Activated CD4-positive, alpha-beta T cell treated with anti-CD3 and anti-CD28 coated beads, Interleukin-2, amount 10 ng/mL, durations not matched to agents 24 days and 14 days (primary cell): ENCODE measurements at regions not wholly inside any gene's neighbourhood (a gene's known extent, or its start where the extent isn't known, plus 50 kb on each side); places are given as distances from the start of the nearest gene placed in this dataset.
A peak's percentile ranks its signal among the peaks of the same experiment; 100 is the strongest.

Experiments used
- DNase-seq: peaks from one replicate; pipeline ENCODE4 v3.0.0; 2022
- H3K27ac Mint-ChIP-seq: one replicate; pipeline ENCODE4 v1.8.0; 2022; ENCODE audit warnings: mild to moderate bottlenecking, mixed read lengths
- H3K27me3 Mint-ChIP-seq: one replicate; pipeline ENCODE4 v1.8.0; 2022; ENCODE audit warnings: mixed read lengths
- H3K36me3 Mint-ChIP-seq: one replicate; pipeline ENCODE4 v1.8.0; 2022; ENCODE audit warnings: low read depth, mild to moderate bottlenecking, mixed read lengths
- H3K4me1 Mint-ChIP-seq: one replicate; pipeline ENCODE4 v1.8.0; 2021; ENCODE audit warnings: mixed read lengths
- H3K4me3 Mint-ChIP-seq: one replicate; pipeline ENCODE4 v1.8.0; 2022; ENCODE audit warnings: mild to moderate bottlenecking, moderate library complexity, mixed read lengths
- H3K9me3 Mint-ChIP-seq: one replicate; pipeline ENCODE4 v1.8.0; 2021; ENCODE audit warnings: mixed read lengths
- intact Hi-C: fragments of 100-400 bp; cut with micrococcal nuclease; formaldehyde crosslinking; loops from one replicate; pipeline ENCODE4 v1.15.1; 2023

DNA sequence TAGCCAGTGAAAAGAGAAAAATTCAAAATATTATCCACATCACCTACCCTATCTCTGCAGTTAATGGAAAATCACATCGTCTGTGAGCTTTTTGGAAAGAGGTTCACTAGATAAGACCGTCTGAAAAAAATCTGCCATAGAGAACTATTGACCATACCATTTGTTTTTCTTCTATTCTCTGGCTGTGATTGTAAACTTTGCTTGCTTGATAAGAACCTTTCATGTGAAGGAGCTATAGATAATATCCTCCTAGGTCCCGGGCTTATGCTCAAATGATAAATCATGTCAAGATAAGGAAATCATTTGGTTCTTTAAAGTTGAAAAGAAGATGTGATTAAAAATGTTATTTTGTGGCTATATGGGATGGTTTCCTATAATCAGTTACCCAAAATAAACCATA is 369.9 kb downstream of the SIPA1L2 start:
- intact Hi-C loops: no loop called here
- peaks cover 12% of the 10 kb centered on the region for H3K27me3 Mint-ChIP-seq
- no peaks in the 10 kb centered on the region for H3K9me3 Mint-ChIP-seq
- H3K36me3 Mint-ChIP-seq: no peaks in the 10 kb centered on the region
- H3K4me3 Mint-ChIP-seq: no peak overlapping the region
- H3K27ac Mint-ChIP-seq: no peak overlapping the region
- H3K4me1 Mint-ChIP-seq: no peaks in the 10 kb centered on the region
- no peak for DNase-seq

DNA sequence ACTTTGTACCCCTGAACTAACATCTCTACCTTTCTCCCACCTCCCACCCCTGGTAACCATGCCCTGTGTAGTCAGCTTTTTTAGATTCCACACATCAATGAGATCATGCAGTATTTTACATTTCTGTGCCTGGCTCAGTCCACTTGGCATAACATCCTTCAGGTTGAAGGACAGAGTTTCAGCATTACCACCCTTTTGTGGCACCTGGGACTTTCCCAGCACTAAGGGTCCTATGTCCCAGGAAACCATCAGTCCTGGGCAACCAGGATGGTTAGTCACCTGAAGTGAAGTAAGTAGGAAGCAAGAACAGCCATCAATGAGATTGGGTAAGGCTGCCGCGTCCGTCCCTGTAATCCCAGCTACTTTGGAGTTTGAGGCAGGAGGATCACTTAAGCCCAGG is 370.6 kb downstream of the SIPA1L2 start:
- intact Hi-C loops: no loop called here
- Mint-ChIP-seq H3K27ac (no peak overlapping the region), H3K27me3 (peaks cover 12% of the 10 kb centered on the region), H3K4me3 (no peak overlapping the region), H3K4me1 (no peaks in the 10 kb centered on the region), H3K36me3 (no peaks in the 10 kb centered on the region), H3K9me3 (no peaks in the 10 kb centered on the region)
- no peak for DNase-seq

DNA sequence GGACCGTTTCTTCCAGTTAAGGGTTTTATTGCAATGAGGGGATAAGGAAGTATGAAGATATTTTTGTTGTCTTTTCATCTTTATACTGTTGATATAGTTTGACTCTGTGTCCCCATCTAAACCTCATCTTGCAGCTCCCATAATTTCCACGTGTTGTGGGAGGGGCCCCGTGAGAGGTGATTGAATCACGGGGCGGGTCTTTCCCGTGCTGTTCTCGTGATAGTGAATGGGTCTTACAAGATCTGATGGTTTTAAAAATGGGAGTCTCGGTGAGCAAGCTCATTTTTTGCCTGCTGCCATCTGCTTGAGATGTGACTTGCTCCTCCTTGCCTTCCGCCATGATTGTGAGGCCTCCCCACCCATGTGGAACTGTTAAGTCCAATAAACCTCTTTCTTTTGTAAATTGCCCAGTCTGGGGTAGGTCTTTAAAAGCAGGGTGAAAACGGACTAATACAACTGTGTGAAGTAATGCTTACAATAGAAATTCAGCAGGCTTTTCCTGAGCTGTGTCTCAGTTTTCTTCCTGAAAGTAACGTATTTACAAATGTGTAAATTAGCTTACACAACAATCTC is 377.3 kb downstream of the SIPA1L2 start:
- DNase-seq: no peak
- no peaks in the 10 kb centered on the region for H3K36me3 Mint-ChIP-seq
- peaks cover 28% of the 10 kb centered on the region for H3K27me3 Mint-ChIP-seq
- H3K27ac Mint-ChIP-seq: no peak overlapping the region
- intact Hi-C loops: no loop called here
- H3K9me3 Mint-ChIP-seq: no peaks in the 10 kb centered on the region
- peaks cover 4% of the 10 kb centered on the region for H3K4me1 Mint-ChIP-seq
- no peak overlapping the region for H3K4me3 Mint-ChIP-seq

DNA sequence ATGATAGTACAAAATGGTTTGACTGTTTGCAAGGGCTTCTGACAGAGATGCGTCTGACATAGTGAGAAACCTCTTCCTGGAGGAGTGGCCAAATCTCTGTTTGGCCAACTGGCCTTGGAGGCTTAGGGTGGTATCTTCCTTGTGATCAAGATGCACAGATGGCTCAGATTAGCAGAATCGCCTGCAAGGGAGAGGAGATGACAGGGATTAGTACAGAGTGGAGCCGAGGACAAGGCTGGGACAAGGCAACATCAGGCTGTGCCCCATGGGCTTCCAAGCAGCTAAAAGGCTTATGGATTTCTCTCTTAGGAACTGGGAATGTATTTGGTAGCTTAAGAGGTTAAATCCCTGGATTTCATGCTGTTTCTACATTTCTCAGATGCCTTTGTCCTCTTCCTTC is 379.1 kb downstream of the SIPA1L2 start:
- Mint-ChIP-seq H3K4me3 (no peak overlapping the region), H3K27ac (no peak overlapping the region), H3K36me3 (no peaks in the 10 kb centered on the region), H3K4me1 (peaks cover 4% of the 10 kb centered on the region), H3K9me3 (no peaks in the 10 kb centered on the region), H3K27me3 (peaks cover 38% of the 10 kb centered on the region)
- DNase-seq: no peak
- intact Hi-C loops: no loop called here

DNA sequence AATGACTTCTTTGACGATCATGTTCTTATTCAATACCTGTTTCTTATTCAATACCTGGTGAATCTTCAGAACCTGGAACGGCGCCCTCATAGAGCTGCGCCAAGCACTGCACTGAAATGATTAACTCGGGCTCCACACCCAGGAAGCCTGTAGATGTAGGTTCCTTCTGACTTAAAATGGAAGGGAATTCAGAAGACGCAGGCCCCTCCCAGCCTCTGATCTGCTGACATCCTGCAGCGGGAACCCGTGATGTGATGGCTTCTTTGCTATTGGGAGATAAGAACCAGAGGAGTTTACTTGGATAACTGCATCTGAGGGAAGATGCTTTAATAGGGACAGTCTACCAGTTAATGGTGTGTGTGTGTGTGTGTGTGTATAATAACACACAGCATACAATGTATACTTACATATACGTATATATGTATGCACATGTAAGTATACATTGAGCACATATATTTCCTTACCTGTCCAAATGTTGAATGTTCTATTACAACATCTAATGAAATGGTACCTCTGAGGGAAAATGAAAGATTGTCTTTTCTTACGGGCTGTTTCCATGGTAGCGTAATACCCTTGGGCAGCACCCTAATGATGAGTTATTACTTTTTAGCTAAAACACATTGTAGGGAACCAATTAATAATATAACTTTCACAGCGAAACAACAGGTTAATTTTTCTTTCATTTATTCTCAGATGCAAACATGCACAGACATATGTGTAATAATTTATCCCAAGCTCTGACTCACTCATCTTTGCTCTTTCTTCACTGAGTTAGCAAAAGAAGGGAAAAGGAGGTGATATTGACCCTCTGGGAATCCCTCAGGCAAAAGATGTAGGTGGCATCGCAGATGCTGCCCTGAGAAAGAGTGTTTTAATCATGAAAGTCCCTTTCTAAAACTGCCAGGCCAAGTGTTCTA is 379.8 kb downstream of the SIPA1L2 start:
- no peaks in the 10 kb centered on the region for H3K9me3 Mint-ChIP-seq
- peaks cover 39% of the 10 kb centered on the region for H3K27me3 Mint-ChIP-seq
- peaks cover 4% of the 10 kb centered on the region for H3K4me1 Mint-ChIP-seq
- H3K27ac Mint-ChIP-seq: no peak overlapping the region
- no peaks in the 10 kb centered on the region for H3K36me3 Mint-ChIP-seq
- intact Hi-C loops: no loop called here
- DNase-seq: no peak
- no peak overlapping the region for H3K4me3 Mint-ChIP-seq

DNA sequence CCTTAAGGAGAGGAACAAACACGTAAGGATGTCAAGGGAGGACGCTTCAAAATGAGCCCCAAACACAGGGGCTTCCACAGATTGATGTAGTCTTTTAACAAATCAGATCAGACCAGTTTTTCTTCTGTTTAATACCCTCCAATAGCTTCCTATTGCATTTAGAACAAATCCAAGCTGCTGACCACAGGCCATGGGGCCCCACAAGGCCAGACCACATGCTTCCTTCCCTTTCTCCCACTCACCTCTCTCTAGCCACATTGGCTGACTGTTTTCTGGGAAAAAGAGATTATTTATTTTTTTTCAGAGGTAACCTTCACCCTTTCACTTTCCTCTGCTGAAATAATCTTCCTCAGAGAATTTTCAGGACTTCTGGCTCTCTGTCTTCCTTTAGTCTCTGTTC is 380.6 kb downstream of the SIPA1L2 start:
- Mint-ChIP-seq H3K27ac (no peak overlapping the region), H3K9me3 (no peaks in the 10 kb centered on the region), H3K36me3 (no peaks in the 10 kb centered on the region), H3K4me1 (peaks cover 4% of the 10 kb centered on the region), H3K27me3 (peaks cover 39% of the 10 kb centered on the region), H3K4me3 (no peak overlapping the region)
- no peak for DNase-seq
- intact Hi-C loops: no loop called here

DNA sequence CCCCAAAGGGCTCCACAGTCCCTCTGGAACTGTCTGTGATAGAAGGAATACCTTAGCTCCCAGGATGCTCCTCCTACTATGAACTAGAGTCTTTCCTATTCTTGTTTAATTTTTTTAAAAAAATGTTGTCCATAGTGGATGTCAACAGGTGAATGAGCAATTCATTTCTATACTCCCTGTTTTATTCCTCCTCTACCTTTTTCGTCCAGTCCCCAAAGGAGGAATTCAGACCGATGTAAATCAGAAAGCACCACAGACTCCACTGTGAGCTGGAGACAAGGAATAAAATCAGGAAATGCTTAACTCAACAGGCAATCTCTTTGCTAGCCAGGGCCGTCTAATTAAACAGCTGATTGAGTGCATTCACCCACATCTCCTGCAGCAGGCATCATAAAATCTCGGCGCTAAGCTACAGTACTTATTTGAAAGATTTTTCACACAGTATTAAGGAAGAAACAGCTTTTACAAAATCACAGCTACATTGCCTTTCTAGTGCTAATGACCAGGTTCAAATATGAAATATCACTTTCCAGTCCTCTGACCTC is 381.6 kb downstream of the SIPA1L2 start:
- Mint-ChIP-seq H3K4me3 (no peak overlapping the region), H3K4me1 (peaks cover 4% of the 10 kb centered on the region), H3K27me3 (peaks cover 45% of the 10 kb centered on the region), H3K36me3 (no peaks in the 10 kb centered on the region), H3K27ac (no peak overlapping the region), H3K9me3 (no peaks in the 10 kb centered on the region)
- intact Hi-C loops: no loop called here
- DNase-seq: no peak

DNA sequence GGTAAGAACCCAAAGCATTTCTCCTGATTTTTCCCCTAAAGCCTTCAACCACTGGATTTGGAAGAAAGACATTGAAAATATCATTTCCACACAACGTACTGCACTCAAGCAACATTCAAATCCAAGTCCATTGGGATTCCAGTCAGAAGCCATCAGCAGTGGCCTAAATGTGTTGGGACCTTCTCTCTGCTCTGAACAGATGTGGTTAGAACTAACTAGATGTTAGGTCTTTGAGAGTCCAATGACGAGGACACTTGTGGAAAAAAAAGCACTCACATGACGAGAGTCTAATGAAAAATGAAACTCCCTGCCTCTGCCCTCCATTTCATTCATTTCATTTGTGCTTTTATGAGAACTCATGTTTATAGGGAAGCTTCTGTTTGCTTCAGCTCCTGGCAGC is 382.3 kb downstream of the SIPA1L2 start:
- peaks cover 4% of the 10 kb centered on the region for H3K4me1 Mint-ChIP-seq
- DNase-seq: peak; percentile 28
- H3K4me3 Mint-ChIP-seq: no peak overlapping the region
- no peak overlapping the region for H3K27ac Mint-ChIP-seq
- no peaks in the 10 kb centered on the region for H3K36me3 Mint-ChIP-seq
- H3K9me3 Mint-ChIP-seq: no peaks in the 10 kb centered on the region
- H3K27me3 Mint-ChIP-seq: peaks cover 41% of the 10 kb centered on the region
- intact Hi-C loops: no loop called here

DNA sequence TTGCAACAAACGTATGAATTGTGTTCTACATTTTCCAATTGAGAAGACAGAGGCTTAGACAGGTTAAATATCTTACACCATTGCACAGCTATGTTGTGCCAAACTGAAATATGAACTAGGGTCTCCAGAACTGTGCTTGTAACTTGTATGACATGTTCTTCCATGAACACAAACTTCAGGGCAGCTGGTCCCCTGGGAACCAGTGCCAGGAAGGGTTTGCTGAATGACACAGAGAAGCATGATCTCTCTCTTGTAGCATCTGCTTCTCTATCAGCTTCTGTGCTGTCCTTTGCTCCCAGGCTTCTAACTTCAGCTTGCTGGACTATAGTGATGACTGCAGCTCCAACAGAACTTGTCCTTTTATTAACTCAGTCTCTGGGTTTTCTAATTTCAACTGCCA is 385.5 kb downstream of the SIPA1L2 start:
- intact Hi-C loops: no loop called here
- Mint-ChIP-seq H3K9me3 (peaks cover 4% of the 10 kb centered on the region), H3K27ac (no peak overlapping the region), H3K4me1 (no peaks in the 10 kb centered on the region), H3K27me3 (peaks cover 37% of the 10 kb centered on the region), H3K36me3 (no peaks in the 10 kb centered on the region), H3K4me3 (no peak overlapping the region)
- no peak for DNase-seq

DNA sequence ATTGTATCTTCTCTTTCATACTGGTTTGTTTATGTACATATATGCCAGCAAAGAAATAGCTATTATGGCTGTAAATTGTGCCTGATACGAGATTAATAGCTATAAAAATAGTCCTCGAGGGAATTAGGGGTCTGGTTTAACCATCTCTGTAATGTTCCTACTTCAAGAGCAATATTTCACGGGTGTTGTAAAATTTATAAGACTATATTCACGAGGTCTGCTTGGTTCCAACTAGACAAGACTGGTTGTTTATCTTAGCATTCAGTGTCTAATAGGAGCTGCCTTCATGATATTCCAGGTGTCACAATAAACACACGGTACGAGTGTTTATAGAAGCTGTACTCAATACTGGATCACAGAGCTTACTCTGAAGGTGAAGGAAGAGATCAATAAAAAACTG is 389.9 kb downstream of the SIPA1L2 start:
- Mint-ChIP-seq H3K4me3 (no peak overlapping the region), H3K9me3 (peaks cover 4% of the 10 kb centered on the region), H3K4me1 (no peaks in the 10 kb centered on the region), H3K27ac (no peak overlapping the region), H3K36me3 (no peaks in the 10 kb centered on the region), H3K27me3 (peaks cover 15% of the 10 kb centered on the region)
- DNase-seq: no peak
- intact Hi-C loops: no loop called here

DNA sequence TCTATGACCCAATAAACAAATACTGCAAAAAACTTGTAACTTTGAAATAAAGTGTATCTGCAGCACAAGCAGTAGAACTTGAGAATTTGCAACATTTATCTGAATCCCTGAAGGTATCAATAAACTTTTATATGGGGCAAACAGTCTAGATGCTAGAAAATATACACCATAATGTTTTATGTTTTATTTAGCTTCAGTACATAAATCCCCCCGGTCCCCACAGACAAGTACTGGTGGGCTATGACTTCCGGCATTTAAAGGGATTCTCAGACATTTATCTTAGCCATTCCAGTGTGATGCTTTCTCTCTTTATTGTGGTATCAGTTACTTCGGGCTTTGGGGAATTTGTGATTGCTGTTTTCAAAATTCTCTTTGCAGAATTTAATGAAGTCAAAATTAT is 390.4 kb downstream of the SIPA1L2 start:
- Mint-ChIP-seq H3K27me3 (peaks cover 15% of the 10 kb centered on the region), H3K9me3 (peaks cover 4% of the 10 kb centered on the region), H3K27ac (no peak overlapping the region), H3K36me3 (no peaks in the 10 kb centered on the region), H3K4me1 (no peaks in the 10 kb centered on the region), H3K4me3 (no peak overlapping the region)
- intact Hi-C loops: no loop called here
- no peak for DNase-seq

DNA sequence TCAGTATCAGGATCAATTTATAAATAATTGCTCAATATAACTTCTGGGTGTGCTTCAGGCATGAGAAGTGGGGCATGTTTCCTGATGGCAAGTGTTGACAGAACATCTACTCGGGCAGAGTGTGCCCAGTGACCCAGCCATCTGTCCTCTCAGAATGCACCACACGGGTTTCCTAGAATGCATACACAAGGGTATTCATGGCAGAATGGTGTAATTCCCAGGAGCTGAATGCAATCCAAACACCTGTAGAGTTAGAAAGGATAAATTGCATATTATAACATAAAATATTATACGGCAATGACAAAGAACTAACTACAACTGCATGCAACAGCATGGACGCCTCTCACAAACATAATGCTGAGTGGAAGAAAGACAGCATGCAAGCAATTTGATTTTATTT is 391.9 kb downstream of the SIPA1L2 start:
- Mint-ChIP-seq H3K27ac (no peak overlapping the region), H3K36me3 (no peaks in the 10 kb centered on the region), H3K4me1 (no peaks in the 10 kb centered on the region), H3K9me3 (peaks cover 4% of the 10 kb centered on the region), H3K27me3 (peaks cover 10% of the 10 kb centered on the region), H3K4me3 (no peak overlapping the region)
- DNase-seq: no peak
- intact Hi-C loops: no loop called here

DNA sequence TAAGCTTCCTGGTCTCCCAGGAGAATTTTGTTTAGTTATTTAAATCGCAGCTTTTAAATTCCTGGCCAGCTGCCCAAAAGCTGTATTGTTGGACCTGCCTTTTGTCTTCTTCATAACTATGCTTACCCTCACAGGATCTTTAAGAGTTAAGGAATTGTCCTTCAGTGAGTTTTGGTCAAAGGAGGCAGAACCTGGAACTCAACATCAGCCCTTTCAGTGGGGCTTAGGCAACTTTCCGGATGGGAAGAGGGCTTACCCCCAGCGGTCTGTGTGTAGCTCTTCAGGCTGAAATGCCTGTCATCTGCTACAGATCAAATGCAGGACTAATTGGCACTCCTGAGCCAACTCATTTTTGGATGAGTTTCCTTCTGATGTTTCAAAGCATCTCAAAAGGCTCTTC is 402.6 kb downstream of the SIPA1L2 start:
- Mint-ChIP-seq H3K36me3 (no peaks in the 10 kb centered on the region), H3K4me1 (peaks cover 7% of the 10 kb centered on the region), H3K27ac (no peak overlapping the region), H3K9me3 (no peaks in the 10 kb centered on the region), H3K27me3 (peaks cover 6% of the 10 kb centered on the region), H3K4me3 (no peak overlapping the region)
- no peak for DNase-seq
- intact Hi-C loops: no loop called here

DNA sequence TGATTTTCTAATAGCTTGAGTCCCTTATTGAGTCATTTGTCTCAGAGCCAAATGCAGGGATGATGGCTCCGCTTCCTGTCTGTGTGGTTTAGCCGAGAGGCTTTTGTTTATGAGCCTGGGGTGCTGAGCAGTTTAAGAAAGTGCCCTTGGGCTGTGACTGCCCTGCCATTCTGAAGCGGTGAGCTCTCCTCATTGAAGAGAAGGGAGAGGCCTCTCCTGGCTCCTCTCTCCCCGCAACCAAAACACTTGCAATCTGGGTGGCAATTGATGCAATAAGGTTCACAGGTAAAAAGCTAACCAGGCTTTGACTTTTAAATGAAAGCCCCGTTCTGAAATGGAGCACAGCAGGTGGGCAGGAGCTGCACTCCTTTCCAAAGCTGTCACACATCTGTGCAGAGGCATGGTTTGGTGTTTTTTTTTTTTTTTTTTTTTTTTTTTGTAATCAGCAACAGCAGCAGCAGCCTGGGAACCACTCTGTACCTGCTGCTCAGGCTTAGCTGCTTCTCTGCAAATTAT is 403.7 kb downstream of the SIPA1L2 start:
- H3K4me1 Mint-ChIP-seq: peaks cover 7% of the 10 kb centered on the region
- H3K4me3 Mint-ChIP-seq: no peak overlapping the region
- peak; percentile 69 for DNase-seq
- H3K9me3 Mint-ChIP-seq: no peaks in the 10 kb centered on the region
- no peaks in the 10 kb centered on the region for H3K36me3 Mint-ChIP-seq
- no peak overlapping the region for H3K27ac Mint-ChIP-seq
- intact Hi-C loops: no loop called here
- H3K27me3 Mint-ChIP-seq: peaks cover 6% of the 10 kb centered on the region
